Body of pancreas (tissue), 4 donors: ENCODE measurements at regions not wholly inside any gene's neighbourhood (a gene's known extent, or its start where the extent isn't known, plus 50 kb on each side); places are given as distances from the start of the nearest gene placed in this dataset.

Experiments used
- CTCF ChIP-seq, 7 experiments: fragments of 450-650 bp in 4 of 7; fragments of 200-600 bp in 3 of 7; sonication (generic) in 3 of 7; IDR thresholded peaks; one replicate each; pipeline ENCODE4 v1.5.1; 2016 to 2019; ENCODE audit warnings: antibody characterized with exemption in 7 of 7
- POLR2A ChIP-seq, 3 donors: fragments of 450-650 bp; IDR thresholded peaks; one replicate each; pipeline ENCODE4 v1.6.1; 2016; ENCODE audit warnings: antibody characterized with exemption in 3 of 3, mild to moderate bottlenecking in 2 of 3

- no peak for TF ChIP-seq POLR2A (IDR thresholded peaks at IDR 0.05)
- TF ChIP-seq CTCF (IDR thresholded peaks at IDR 0.05) = no peak
Measured at GRCh38 chr18:42509750-42510415, 554.8 kb downstream of the PIK3C3 start.
